ENCODE measurements at regions not wholly inside any gene's neighbourhood (a gene's known extent, or its start where the extent isn't known, plus 50 kb on each side); places are given as distances from the start of the nearest gene placed in this dataset.

DNA sequence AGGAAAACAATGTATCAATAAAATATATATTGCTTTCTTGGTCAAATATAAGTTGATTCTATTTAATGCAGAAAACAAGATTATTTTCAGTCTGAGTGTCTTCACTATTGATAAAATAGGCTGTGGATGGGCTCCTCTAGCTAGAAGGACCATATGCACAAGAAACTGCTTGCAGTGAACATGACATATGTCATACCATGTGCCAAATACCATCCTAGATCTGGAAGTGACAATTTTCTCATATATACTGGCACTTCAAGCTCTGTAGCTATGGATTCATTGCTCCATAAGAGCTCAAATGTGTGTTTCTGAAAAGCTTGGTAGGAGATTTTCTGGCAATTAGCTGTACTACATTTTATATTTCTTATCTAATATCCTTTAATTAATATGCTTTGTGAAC lies 95.6 kb upstream of the CDH6 start:
- Histone ChIP-seq H2BK15ac (ENCODE audit: low read length) (no peak overlapping the region), H3K14ac (ENCODE audit: insufficient read length) (no peak overlapping the region), H2AK5ac (ENCODE audit: low read depth, low read length) (no peak overlapping the region), H4K91ac (replicated peaks; ENCODE audit: insufficient read length, low read length) (no peak overlapping the region), H3K79me2 (ENCODE audit: control insufficient read depth in 1 of 2, insufficient read depth in 2 of 2, low read length in 2 of 2) (no peaks in the 10 kb centered on the region), H3K4me2 (ENCODE audit: insufficient read depth in 1 of 2, low read depth in 2 of 2, low read length in 2 of 2) (no peak overlapping the region), H3K23me2 (ENCODE audit: low read depth, low read length) (no peaks in the 10 kb centered on the region), H3K27ac (ENCODE audit: low read depth, low read length) (no peak overlapping the region), H3K9ac (replicated peaks in 1 of 4; ENCODE audit: extremely low read depth in 1 of 4, low read depth in 3 of 4, low read length in 3 of 4) (no peak overlapping the region), H4K20me1 (replicated peaks in 1 of 2; ENCODE audit: control insufficient read depth in 1 of 2, insufficient read depth in 2 of 2, low read length in 2 of 2) (no peaks in the 10 kb centered on the region), H2BK120ac (replicated peaks; ENCODE audit: low read depth, low read length) (no peak overlapping the region), H4K8ac (ENCODE audit: extremely low read depth, insufficient read depth, low read length) (no peak overlapping the region), H4K5ac (ENCODE audit: insufficient read length, low read depth, low read length) (no peak overlapping the region), H2BK5ac (ENCODE audit: low read depth, low read length) (no peak overlapping the region), H3K79me1 (ENCODE audit: low read depth, low read length) (no peaks in the 10 kb centered on the region), H3K4me3 (ENCODE audit: extremely low read depth in 1 of 4, insufficient read depth in 2 of 4, low read depth in 3 of 4, low read length in 4 of 4) (no peak overlapping the region), H3K18ac (ENCODE audit: extremely low read depth, low read length) (no peak overlapping the region), H3K23ac (ENCODE audit: insufficient read length) (no peak overlapping the region), H3K4me1 (replicated peaks in 1 of 4; ENCODE audit: control insufficient read depth in 3 of 4, insufficient read depth in 4 of 4, low read length in 3 of 4) (peaks cover under 1 to 4% (median 1%) of the 10 kb centered on the region in 4 experiments; a peak in 2 of 7 replicates), H3K9me3 (ENCODE audit: insufficient read depth in 2 of 2, low read depth in 1 of 2, low read length in 1 of 2) (0 out of 4 replicates have a peak, but pooled peaks cover 0 to 3% of the 10 kb centered on the region in 2 experiments), H3K4ac (replicated peaks; ENCODE audit: insufficient read length, low read depth, low read length) (no peak overlapping the region), H3K36me3 (ENCODE audit: control insufficient read depth in 2 of 4, insufficient read depth in 4 of 4, low read length in 3 of 4) (no peaks in the 10 kb centered on the region), H3K56ac (replicated peaks; ENCODE audit: insufficient read length, low read depth, low read length) (no peak overlapping the region), H2BK12ac (ENCODE audit: low read depth, low read length) (no peak overlapping the region), H2BK20ac (ENCODE audit: low read length) (no peak overlapping the region), H2AFZ (ENCODE audit: low read length) (no peak overlapping the region), H3K27me3 (replicated peaks in 1 of 4; ENCODE audit: control insufficient read depth in 3 of 4, extremely low read depth in 1 of 4, insufficient read depth in 3 of 4, low read length in 3 of 4) (no peaks in the 10 kb centered on the region)
- ChIA-PET POLR2A (ENCODE audit: partially characterized antibody) (no interaction called here), CTCF (ENCODE audit: partially characterized antibody) (interaction anchor here (0.9 kb wide), 1 partner anchor 89 kb away, joined by 3 read pairs; no protein-coding TSS in a partner anchor)
- FAIRE-seq (no peak), DNase-seq (ENCODE audit: low read depth in 1 of 2, low spot score in 2 of 2) (no peak)
- TF ChIP-seq SIRT6 (IDR thresholded peaks at IDR 0.05; ENCODE audit: low read length) (no peak), TEAD4 (IDR thresholded peaks at IDR 0.05; ENCODE audit: low read depth, low read length) (no peak), EZH2 (IDR thresholded peaks at IDR 0.05; ENCODE audit: low read depth, low read length, severe bottlenecking) (no peak), KDM1A (IDR thresholded peaks at IDR 0.05; ENCODE audit: borderline replicate concordance, low read length) (no peak), BACH1 (IDR thresholded peaks at IDR 0.05; ENCODE audit: low read length) (no peak), FOSL1 (IDR thresholded peaks at IDR 0.05; ENCODE audit: insufficient read depth, low read depth, low read length) (no peak), BCL11A (IDR thresholded peaks at IDR 0.05; ENCODE audit: low read depth in 2 of 2, low read length in 2 of 2) (no peak), SP4 (IDR thresholded peaks at IDR 0.05; ENCODE audit: low read length) (no peak), CREB1 (IDR thresholded peaks at IDR 0.05) (no peak), SUZ12 (IDR thresholded peaks at IDR 0.05; ENCODE audit: low read length) (no peak)
- TF ChIP-seq, protein P1, sequence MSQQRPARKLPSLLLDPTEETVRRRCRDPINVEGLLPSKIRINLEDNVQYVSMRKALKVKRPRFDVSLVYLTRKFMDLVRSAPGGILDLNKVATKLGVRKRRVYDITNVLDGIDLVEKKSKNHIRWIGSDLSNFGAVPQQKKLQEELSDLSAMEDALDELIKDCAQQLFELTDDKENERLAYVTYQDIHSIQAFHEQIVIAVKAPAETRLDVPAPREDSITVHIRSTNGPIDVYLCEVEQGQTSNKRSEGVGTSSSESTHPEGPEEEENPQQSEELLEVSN (IDR thresholded peaks at IDR 0.05), result no peak
- TF ChIP-seq, protein P2, sequence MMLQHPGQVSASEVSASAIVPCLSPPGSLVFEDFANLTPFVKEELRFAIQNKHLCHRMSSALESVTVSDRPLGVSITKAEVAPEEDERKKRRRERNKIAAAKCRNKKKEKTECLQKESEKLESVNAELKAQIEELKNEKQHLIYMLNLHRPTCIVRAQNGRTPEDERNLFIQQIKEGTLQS (IDR thresholded peaks at IDR 0.05; ENCODE audit: insufficient read depth, low read depth, low read length), result no peak

All from H1 (cell line).